ENCODE measurements at regions not wholly inside any gene's neighbourhood (a gene's known extent, or its start where the extent isn't known, plus 50 kb on each side); places are given as distances from the start of the nearest gene placed in this dataset.

- no peaks in the 10 kb centered on the region for H3K9me3 ChIP-seq
- H3K27ac ChIP-seq (ENCODE audit: low read depth in 2 of 2, low read length in 1 of 2): no peak overlapping the region; a peak in 1 of 4 replicates
- no peaks in the 10 kb centered on the region for H3K27me3 ChIP-seq (ENCODE audit: insufficient read depth)
- no peaks in the 10 kb centered on the region for H3K79me2 ChIP-seq (ENCODE audit: insufficient read depth)
- no peak overlapping the region for H3K4me2 ChIP-seq
- H3K36me3 ChIP-seq (replicated peaks in 1 of 2; ENCODE audit: control insufficient read depth in 1 of 2, insufficient read depth in 2 of 2, low read length in 1 of 2): no peaks in the 10 kb centered on the region
- ChIA-PET CTCF (interaction anchor here (1.1 to 1.3 kb wide), 2 partner anchors 79 to 379 kb away, joined by 3 to 4 read pairs; no protein-coding TSS in a partner anchor), POLR2A (no interaction called here)
- H3K4me3 ChIP-seq (ENCODE audit: low read depth in 2 of 2, low read length in 1 of 2): no peak overlapping the region
- H3K9ac ChIP-seq: no peak overlapping the region
- H2AFZ ChIP-seq (ENCODE audit: low read depth): no peak overlapping the region
- no peak for DNase-seq
- no peak for TF ChIP-seq JUND (IDR thresholded peaks at IDR 0.05)
- TF ChIP-seq USF1 (IDR thresholded peaks at IDR 0.05; ENCODE audit: borderline replicate concordance, low read depth): no peak
- no peak for TF ChIP-seq MXI1 (IDR thresholded peaks at IDR 0.05; ENCODE audit: low read depth, low read length)
- TF ChIP-seq RCOR1 (IDR thresholded peaks at IDR 0.05; ENCODE audit: low read length): no peak
- no peak for TF ChIP-seq SIN3A (IDR thresholded peaks at IDR 0.05; ENCODE audit: borderline replicate concordance, low read depth, low read length)
- TF ChIP-seq TEAD4 (IDR thresholded peaks at IDR 0.05; ENCODE audit: borderline replicate concordance, insufficient read depth): no peak
- TF ChIP-seq MAX (IDR thresholded peaks at IDR 0.05; ENCODE audit: low read depth): no peak
- TF ChIP-seq RAD21 (IDR thresholded peaks at IDR 0.05; ENCODE audit: low read length): no peak
- no peak for TF ChIP-seq GATA2 (CRISPR knock-in tag; IDR thresholded peaks at IDR 0.05)
- TF ChIP-seq RXRA (IDR thresholded peaks at IDR 0.05; ENCODE audit: borderline replicate concordance, low read depth): no peak
- H4K20me1 ChIP-seq (ENCODE audit: insufficient read depth): no peaks in the 10 kb centered on the region
- peaks cover 0 to 15% of the 10 kb centered on the region in 2 experiments; a peak in 2 of 4 replicates for H3K4me1 ChIP-seq (ENCODE audit: control insufficient read depth in 1 of 2, insufficient read depth in 2 of 2, low read depth in 1 of 2, low read length in 1 of 2)
- WGBS (ENCODE audit: low lambda C conversion rate): 58% methylated on average over 2 of the region's 2 CpGs
- H3F3A ChIP-seq (replicated peaks; ENCODE audit: insufficient read depth): no peaks in the 10 kb centered on the region
- H3K9me2 ChIP-seq: no peaks in the 10 kb centered on the region
These were observed 336.2 kb downstream of the ETS1 start for GRCh38 chr11:128251140-128251539.

GRCh38 chr11:128250482-128250881, 336.9 kb downstream of the ETS1 start:
- Histone ChIP-seq H3K36me3 (replicated peaks in 1 of 2; ENCODE audit: control insufficient read depth in 1 of 2, insufficient read depth in 2 of 2, low read length in 1 of 2) (no peaks in the 10 kb centered on the region), H2AFZ (ENCODE audit: low read depth) (no peak overlapping the region), H3K27me3 (ENCODE audit: insufficient read depth) (no peaks in the 10 kb centered on the region), H3K4me1 (ENCODE audit: control insufficient read depth in 1 of 2, insufficient read depth in 2 of 2, low read depth in 1 of 2, low read length in 1 of 2) (peaks cover 0 to 22% of the 10 kb centered on the region in 2 experiments; a peak in 2 of 4 replicates), H3K9ac (no peak overlapping the region), H3K4me2 (no peak overlapping the region), H3K4me3 (ENCODE audit: low read depth in 2 of 2, low read length in 1 of 2) (no peak overlapping the region), H3K27ac (ENCODE audit: low read depth in 2 of 2, low read length in 1 of 2) (no peak overlapping the region), H3K9me3 (no peaks in the 10 kb centered on the region), H4K20me1 (ENCODE audit: insufficient read depth) (no peaks in the 10 kb centered on the region), H3K79me2 (ENCODE audit: insufficient read depth) (no peaks in the 10 kb centered on the region), H3F3A (replicated peaks; ENCODE audit: insufficient read depth) (no peaks in the 10 kb centered on the region), H3K9me2 (no peaks in the 10 kb centered on the region)
- WGBS (ENCODE audit: low lambda C conversion rate): 89% methylated on average over 2 of the region's 2 CpGs
- TF ChIP-seq EP300 (IDR thresholded peaks at IDR 0.05; ENCODE audit: borderline replicate concordance in 1 of 2, low read depth in 1 of 2, low read length in 1 of 2): no peak
- TF ChIP-seq FOXJ3 (CRISPR knock-in tag; IDR thresholded peaks at IDR 0.05): no peak
- no peak for TF ChIP-seq RFX5 (IDR thresholded peaks at IDR 0.05; ENCODE audit: low read length)
- TF ChIP-seq USF2 (IDR thresholded peaks at IDR 0.05; ENCODE audit: borderline replicate concordance, low read depth, low read length): no peak
- no peak for TF ChIP-seq TEAD4 (IDR thresholded peaks at IDR 0.05; ENCODE audit: borderline replicate concordance, insufficient read depth)
- no peak for TF ChIP-seq GATA2 (CRISPR knock-in tag; IDR thresholded peaks at IDR 0.05)
- TF ChIP-seq PBX3 (IDR thresholded peaks at IDR 0.05): no peak
- no peak for TF ChIP-seq SMC3 (IDR thresholded peaks at IDR 0.05; ENCODE audit: low read depth, low read length)
- CTCF ChIA-PET: no interaction called here
- no peak for DNase-seq
- POLR2A ChIA-PET: no interaction called here

All from SK-N-SH (cell line).